H9 (cell line): ENCODE measurements at regions not wholly inside any gene's neighbourhood (a gene's known extent, or its start where the extent isn't known, plus 50 kb on each side); places are given as distances from the start of the nearest gene placed in this dataset.
A peak's percentile ranks its signal among the peaks of the same experiment; 100 is the strongest.

Experiments
- DNase-seq: peaks from one replicate; pipeline ENCODE4 v3.0.0-alpha.2; 2017
- H2AFZ ChIP-seq: one replicate; pipeline ENCODE4 v1.6.1; 2013; ENCODE audit warnings: mild to moderate bottlenecking, low read length, control low read depth, moderate library complexity
- H2AK5ac ChIP-seq: 2 replicates; pipeline ENCODE4 v1.6.1; 2013; ENCODE audit warnings: low read length, control low read depth, mixed read lengths; ENCODE audit not compliant: insufficient read length
- H2BK120ac ChIP-seq: one replicate; pipeline ENCODE4 v1.6.1; 2013; ENCODE audit warnings: low read depth, mild to moderate bottlenecking, low read length, control low read depth, inconsistent platforms; ENCODE audit not compliant: poor library complexity, severe bottlenecking
- H2BK12ac ChIP-seq: 2 replicates; pipeline ENCODE4 v1.6.1; 2013; ENCODE audit warnings: low read length, control low read depth, mixed read lengths, low read depth; ENCODE audit not compliant: insufficient read length
- H2BK15ac ChIP-seq: 2 replicates; pipeline ENCODE4 v1.6.1; 2013; ENCODE audit warnings: low read depth, low read length, control low read depth
- H2BK20ac ChIP-seq: one replicate; pipeline ENCODE4 v1.6.1; 2013; ENCODE audit warnings: low read depth, mild to moderate bottlenecking, low read length, control low read depth, inconsistent platforms; ENCODE audit not compliant: poor library complexity, severe bottlenecking
- H2BK5ac ChIP-seq: 2 replicates; pipeline ENCODE4 v1.6.1; 2013; ENCODE audit warnings: low read length, control low read depth, mixed read lengths; ENCODE audit not compliant: insufficient read length
- H3K14ac ChIP-seq: 2 replicates; pipeline ENCODE4 v1.6.1; 2013; ENCODE audit warnings: low read length, control low read depth; ENCODE audit not compliant: insufficient read depth
- H3K18ac ChIP-seq: 2 replicates; pipeline ENCODE4 v1.6.1; 2013; ENCODE audit warnings: low read depth, mild to moderate bottlenecking, mixed read lengths, low read length, control low read depth; ENCODE audit not compliant: insufficient read length
- H3K23ac ChIP-seq: 2 replicates; pipeline ENCODE4 v1.6.1; 2013; ENCODE audit warnings: low read length, control low read depth, mixed read lengths, low read depth; ENCODE audit not compliant: insufficient read length
- H3K23me2 ChIP-seq: 2 replicates; pipeline ENCODE4 v1.6.1; 2013; ENCODE audit warnings: low read depth, mild to moderate bottlenecking, mixed read lengths, low read length, control low read depth; ENCODE audit not compliant: insufficient read length, poor library complexity, severe bottlenecking
- H3K27ac ChIP-seq: 2 replicates; pipeline ENCODE4 v1.5.1; 2013; ENCODE audit warnings: low read length, control low read depth, mixed read lengths, low read depth; ENCODE audit not compliant: insufficient read length
- H3K27me3 ChIP-seq: 2 replicates; pipeline ENCODE4 v1.6.1; 2013; ENCODE audit warnings: low read length, control low read depth, inconsistent platforms; ENCODE audit not compliant: insufficient read depth
- H3K4ac ChIP-seq: 2 replicates; pipeline ENCODE4 v1.6.1; 2013; ENCODE audit warnings: low read depth, mild to moderate bottlenecking, control low read depth, inconsistent platforms, low read length, moderate library complexity
- H3K4me1 ChIP-seq: 2 replicates; pipeline ENCODE4 v1.6.1; 2013; ENCODE audit warnings: low read length, control low read depth, inconsistent platforms; ENCODE audit not compliant: insufficient read depth
- H3K4me2 ChIP-seq: 2 replicates; pipeline ENCODE4 v1.6.1; 2013; ENCODE audit warnings: low read length, control low read depth, mixed read lengths; ENCODE audit not compliant: insufficient read length, insufficient read depth
- H3K56ac ChIP-seq: 2 replicates; pipeline ENCODE4 v1.6.1; 2013; ENCODE audit warnings: low read depth, mild to moderate bottlenecking, mixed read lengths, low read length, control low read depth; ENCODE audit not compliant: insufficient read length
- H3K79me1 ChIP-seq: 2 replicates; pipeline ENCODE4 v1.6.1; 2013; ENCODE audit warnings: low read depth, mild to moderate bottlenecking, moderate library complexity, low read length, control low read depth, inconsistent platforms; ENCODE audit not compliant: insufficient read depth, poor library complexity, severe bottlenecking
- H3K79me2 ChIP-seq: 2 replicates; pipeline ENCODE4 v1.6.1; 2013; ENCODE audit warnings: low read length, control low read depth, inconsistent platforms; ENCODE audit not compliant: insufficient read depth
- H3K9ac ChIP-seq: 2 replicates; pipeline ENCODE4 v1.6.1; 2013; ENCODE audit warnings: low read length, control low read depth, mixed read lengths; ENCODE audit not compliant: insufficient read length; ENCODE audit errors: extremely low read depth
- H3K9me3 ChIP-seq: one replicate; pipeline ENCODE4 v1.6.1; 2013; ENCODE audit warnings: low read depth, low read length, inconsistent platforms; ENCODE audit not compliant: control insufficient read depth
- H3T11ph ChIP-seq: one replicate; pipeline ENCODE4 v1.6.1; 2013; ENCODE audit warnings: mild to moderate bottlenecking, low read length, control low read depth, inconsistent platforms
- H4K20me1 ChIP-seq: one replicate; pipeline ENCODE4 v1.6.1; 2013; ENCODE audit not compliant: control insufficient read depth, insufficient read length, insufficient read depth
- H4K5ac ChIP-seq: 2 replicates; pipeline ENCODE4 v1.6.1; 2013; ENCODE audit warnings: low read depth, mild to moderate bottlenecking, mixed read lengths, low read length, control low read depth; ENCODE audit not compliant: insufficient read length
- H4K8ac ChIP-seq: replicated peaks from 2 replicates; pipeline ENCODE4 v1.6.1; 2013; ENCODE audit warnings: low read length, control low read depth, mixed read lengths, low read depth; ENCODE audit not compliant: insufficient read length
- H4K91ac ChIP-seq: 2 replicates; pipeline ENCODE4 v1.6.1; 2013; ENCODE audit warnings: low read depth, mild to moderate bottlenecking, moderate library complexity, mixed read lengths, low read length, control low read depth; ENCODE audit not compliant: insufficient read length
- H3K27ac Mint-ChIP-seq, 3 experiments: 2 replicates in 2 of 3; 3 replicates in 1 of 3; pipeline ENCODE4 v1.8.0; 2020 to 2021; ENCODE audit warnings: mixed read lengths in 3 of 3, mild to moderate bottlenecking in 1 of 3, moderate library complexity in 1 of 3
- H3K27me3 Mint-ChIP-seq: 2 replicates; pipeline ENCODE4 v1.8.0; 2021; ENCODE audit warnings: low read depth, mild to moderate bottlenecking, moderate library complexity, mixed read lengths
- H3K36me3 Mint-ChIP-seq, 3 experiments: 2 replicates in 2 of 3; 3 replicates in 1 of 3; pipeline ENCODE4 v1.8.0; 2020 to 2021; ENCODE audit warnings: low read depth in 3 of 3, mixed read lengths in 3 of 3; ENCODE audit not compliant: insufficient read depth in 1 of 3
- H3K4me1 Mint-ChIP-seq, 2 experiments: 2 replicates each; pipeline ENCODE4 v1.8.0; 2020; ENCODE audit warnings: mixed read lengths in 2 of 2
- H3K4me3 Mint-ChIP-seq, 2 experiments: 2 replicates in 1 of 2; 3 replicates in 1 of 2; pipeline ENCODE4 v1.8.0; 2020 to 2021; ENCODE audit warnings: mild to moderate bottlenecking in 2 of 2, mixed read lengths in 2 of 2, moderate library complexity in 1 of 2
- H3K9me3 Mint-ChIP-seq, 2 experiments: 2 replicates in 1 of 2; 3 replicates in 1 of 2; pipeline ENCODE4 v1.8.0; 2020; ENCODE audit warnings: mild to moderate bottlenecking in 2 of 2, mixed read lengths in 2 of 2, moderate library complexity in 1 of 2
- CTCF ChIP-seq: fragments of 200-600 bp; sonication (generic); conservative IDR thresholded peaks from 3 replicates; pipeline ENCODE4 v1.8.0; 2021; ENCODE audit warnings: antibody characterized with exemption, mild to moderate bottlenecking
- WGBS: extraction: QIAGEN DNeasy Blood & Tissue Kit; methylation state at CpG from one replicate; pipeline ENCODE4 v1.1.7; 2013; ENCODE audit warnings: missing lambda C conversion rate, low lambda C conversion rate, mixed read lengths; ENCODE audit not compliant: insufficient read length; ENCODE audit errors: extremely low coverage; 5-methylcytosine and 5-hydroxymethylcytosine counted together

- Mint-ChIP-seq H3K36me3 (peaks cover 5 to 15% (median 7%) of the 10 kb centered on the region in 3 experiments), H3K27ac (no peak overlapping the region), H3K9me3 (peaks cover 8 to 12% of the 10 kb centered on the region in 2 experiments), H3K27me3 (no peaks in the 10 kb centered on the region), H3K4me3 (no peak overlapping the region), H3K4me1 (no peaks in the 10 kb centered on the region)
- TF ChIP-seq CTCF: no peak
- Histone ChIP-seq H2AFZ (no peak overlapping the region), H2BK120ac (no peak overlapping the region), H3K4me1 (no peaks in the 10 kb centered on the region), H2BK5ac (no peak overlapping the region), H3K79me2 (no peaks in the 10 kb centered on the region), H3K79me1 (no peaks in the 10 kb centered on the region), H2AK5ac (no peak overlapping the region), H4K8ac (no peak overlapping the region), H3K56ac (no peak overlapping the region), H3K14ac (no peak overlapping the region), H3K4ac (no peak overlapping the region), H3K27ac (no peak overlapping the region), H3K9me3 (no peaks in the 10 kb centered on the region), H2BK20ac (no peak overlapping the region), H3K23ac (no peak overlapping the region), H3K27me3 (no peaks in the 10 kb centered on the region), H3K9ac (no peak overlapping the region), H3K18ac (no peak overlapping the region), H4K5ac (peak overlapping the region; percentile 41), H2BK12ac (no peak overlapping the region), H4K20me1 (no peaks in the 10 kb centered on the region), H3K4me2 (no peak overlapping the region), H4K91ac (no peak overlapping the region), H3T11ph (no peak overlapping the region), H3K23me2 (no peaks in the 10 kb centered on the region), H2BK15ac (no peak overlapping the region)
- no CpG with 5 or more reads among the region's 2 CpGs for WGBS
- no peak for DNase-seq
These were observed 198.2 kb upstream of the ARSJ start for GRCh38 chr4:114177628-114178027.
